Activated CD8-positive, alpha-beta T cell treated with anti-CD3 and anti-CD28 coated beads for 36 hours (primary cell): ENCODE measurements at regions not wholly inside any gene's neighbourhood (a gene's known extent, or its start where the extent isn't known, plus 50 kb on each side); places are given as distances from the start of the nearest gene placed in this dataset.
"Not testable (repeated sequence)": the region's sequence is repeated elsewhere in the genome, so short reads cannot be mapped to it uniquely, and the experiment has no call there.

ENCODE experiments used
- ATAC-seq: fragments of 200-7000 bp; cut with Tn5 transposase; one replicate; pipeline ENCODE4 v1.10.0; 2021; ENCODE audit warnings: mild to moderate bottlenecking, moderate library complexity
- CTCF ChIA-PET: fragments of 350-600 bp; sonication (Branson Sonifier 250); formaldehyde crosslinking; loops from one replicate; lab custom pipeline; 2021; ENCODE audit warnings: antibody characterized with exemption; lab: Charles Lee
- POLR2A ChIA-PET: fragments of 350-600 bp; sonication (Branson Sonifier 250); formaldehyde crosslinking; loops from one replicate; lab custom pipeline; 2021; ENCODE audit warnings: antibody characterized with exemption; lab: Charles Lee
- DNase-seq: peaks from one replicate; pipeline ENCODE4 v3.0.0-alpha.2; 2020
- H3K27ac Mint-ChIP-seq: one replicate; pipeline ENCODE4 v1.8.0; 2021; ENCODE audit warnings: mild to moderate bottlenecking, mixed read lengths
- H3K27me3 Mint-ChIP-seq: one replicate; pipeline ENCODE4 v1.8.0; 2021; ENCODE audit warnings: mixed read lengths
- H3K36me3 Mint-ChIP-seq: one replicate; pipeline ENCODE4 v1.8.0; 2021; ENCODE audit warnings: low read depth, mixed read lengths
- H3K4me1 Mint-ChIP-seq: one replicate; pipeline ENCODE4 v1.8.0; 2021; ENCODE audit warnings: low read depth, mixed read lengths
- H3K4me3 Mint-ChIP-seq: one replicate; pipeline ENCODE4 v1.8.0; 2021; ENCODE audit warnings: mild to moderate bottlenecking, moderate library complexity, mixed read lengths
- H3K9me3 Mint-ChIP-seq: one replicate; pipeline ENCODE4 v1.8.0; 2021; ENCODE audit warnings: mixed read lengths
- CTCF ChIP-seq: fragments of 200-600 bp; IDR thresholded peaks from one replicate; pipeline ENCODE4 v1.8.0; 2022; ENCODE audit warnings: antibody characterized with exemption, mild to moderate bottlenecking
- intact Hi-C: fragments of 100-400 bp; cut with micrococcal nuclease; formaldehyde crosslinking; loops from one replicate; pipeline ENCODE4 v1.10.0; 2022

DNA sequence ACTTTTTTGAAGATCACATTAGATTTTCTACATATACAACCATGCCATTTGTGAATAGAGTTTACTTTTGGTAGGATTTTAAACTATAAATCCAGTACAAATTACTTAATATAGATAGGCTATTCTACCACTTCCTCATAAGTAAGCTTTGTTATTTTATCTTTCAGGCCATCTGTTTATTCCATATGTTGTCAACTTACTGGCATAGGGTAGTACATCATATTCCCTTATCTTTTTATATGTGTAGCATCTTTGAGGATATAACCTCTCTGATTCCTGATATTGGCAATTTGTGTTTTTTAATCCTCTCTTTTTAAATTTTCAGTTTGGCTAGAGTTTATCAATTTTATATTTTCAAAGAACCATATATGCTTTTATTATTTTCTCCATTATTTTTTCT is 515.4 kb downstream of the DIPK2A start:
- Mint-ChIP-seq H3K4me3 (no peak overlapping the region), H3K4me1 (no peaks in the 10 kb centered on the region), H3K36me3 (no peaks in the 10 kb centered on the region), H3K27me3 (no peaks in the 10 kb centered on the region), H3K9me3 (no peaks in the 10 kb centered on the region), H3K27ac (no peak overlapping the region)
- DNase-seq (no peak), ATAC-seq (no peak)
- intact Hi-C loops, result no loop called here
- TF ChIP-seq CTCF, result no peak
- ChIA-PET POLR2A (no interaction called here), CTCF (no interaction called here)

- Mint-ChIP-seq H3K36me3 (no peaks in the 10 kb centered on the region), H3K4me1 (no peaks in the 10 kb centered on the region), H3K27ac (no peak overlapping the region), H3K9me3 (no peaks in the 10 kb centered on the region), H3K27me3 (no peaks in the 10 kb centered on the region), H3K4me3 (no peak overlapping the region)
- intact Hi-C loops, result no loop called here
- POLR2A ChIA-PET, result no interaction called here
- CTCF ChIA-PET, result no interaction called here
- DNase-seq, result no peak
- no peak for TF ChIP-seq CTCF
- no peak for ATAC-seq
Observed at GRCh38 chr3:144488927-144489326, 517.3 kb downstream of the DIPK2A start.

DNA sequence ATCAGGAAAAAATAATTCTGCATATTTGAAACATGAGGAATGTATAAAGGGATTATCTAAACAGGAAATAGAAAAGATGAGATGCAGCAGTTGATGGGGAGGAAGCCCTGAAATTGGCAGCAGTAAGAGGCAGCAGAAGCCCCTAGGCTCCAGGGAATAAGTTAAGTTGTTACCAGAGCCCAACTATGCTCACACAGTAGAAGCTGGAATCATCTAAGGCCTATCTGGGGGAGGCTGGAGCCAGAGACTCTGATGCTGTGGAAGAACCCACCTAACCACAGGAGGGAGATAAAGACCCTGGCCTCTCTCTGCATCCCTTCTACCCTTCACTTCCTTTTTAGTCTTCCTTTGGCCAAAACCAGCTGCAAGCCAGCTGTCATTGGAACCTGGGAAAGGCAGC is 519.7 kb downstream of the DIPK2A start:
- no peak for TF ChIP-seq CTCF
- Mint-ChIP-seq H3K36me3 (no peaks in the 10 kb centered on the region), H3K9me3 (no peaks in the 10 kb centered on the region), H3K27me3 (no peaks in the 10 kb centered on the region), H3K27ac (no peak overlapping the region), H3K4me3 (no peak overlapping the region), H3K4me1 (no peaks in the 10 kb centered on the region)
- POLR2A ChIA-PET, result no interaction called here
- intact Hi-C loops, result no loop called here
- DNase-seq (no peak), ATAC-seq (no peak)
- CTCF ChIA-PET, result no interaction called here

- CTCF ChIA-PET, H3K27me3 Mint-ChIP-seq, H3K4me1 Mint-ChIP-seq, DNase-seq, H3K9me3 Mint-ChIP-seq, ATAC-seq, H3K4me3 Mint-ChIP-seq, H3K27ac Mint-ChIP-seq, POLR2A ChIA-PET, intact Hi-C loops, H3K36me3 Mint-ChIP-seq: not testable (repeated sequence)
Observed at GRCh38 chr3:144494651-144495050, 523.0 kb downstream of the DIPK2A start.

DNA sequence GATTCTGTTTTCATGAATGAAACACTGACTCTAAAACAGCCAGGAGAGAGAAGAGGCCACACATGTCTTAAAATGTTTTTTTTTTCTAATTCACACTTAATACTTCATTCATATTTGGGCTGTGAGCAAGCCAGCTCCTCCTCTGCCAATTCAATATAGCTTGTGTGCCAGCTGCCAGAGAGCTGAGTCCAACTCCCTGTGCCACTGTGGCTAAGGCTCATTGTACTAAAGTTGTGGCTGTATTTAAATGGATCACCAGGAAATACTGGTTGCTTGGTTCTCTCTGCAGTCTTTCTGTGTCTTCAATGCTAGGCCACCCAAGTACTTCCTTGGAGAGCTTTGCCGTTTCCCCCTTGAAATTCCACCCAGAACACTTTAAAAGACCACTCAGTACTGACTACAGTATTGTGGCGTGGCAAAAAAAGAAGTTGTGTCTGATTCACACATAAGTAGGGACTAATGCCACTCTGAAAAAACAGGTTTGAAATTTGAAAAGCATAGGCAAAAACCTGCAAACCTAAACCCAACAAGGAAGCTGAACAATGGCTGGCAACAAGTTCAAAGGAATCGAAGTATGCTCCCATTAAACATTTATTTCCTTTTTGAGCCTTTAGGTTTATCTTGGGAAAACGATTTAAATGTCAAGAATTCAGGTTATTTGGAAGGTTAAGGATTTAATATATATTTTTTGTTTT is 524.7 kb downstream of the DIPK2A start:
- H3K4me1 Mint-ChIP-seq, result no peaks in the 10 kb centered on the region
- no peaks in the 10 kb centered on the region for H3K27me3 Mint-ChIP-seq
- intact Hi-C loops, result no loop called here
- TF ChIP-seq CTCF, result no peak
- DNase-seq (no peak), ATAC-seq (no peak)
- no peak overlapping the region for H3K27ac Mint-ChIP-seq
- no peak overlapping the region for H3K4me3 Mint-ChIP-seq
- H3K9me3 Mint-ChIP-seq, result no peaks in the 10 kb centered on the region
- POLR2A ChIA-PET, result no interaction called here
- H3K36me3 Mint-ChIP-seq, result no peaks in the 10 kb centered on the region
- CTCF ChIA-PET, result no interaction called here
